Gastrocnemius medialis (tissue), 4 donors: ENCODE measurements at regions not wholly inside any gene's neighbourhood (a gene's known extent, or its start where the extent isn't known, plus 50 kb on each side); places are given as distances from the start of the nearest gene placed in this dataset.

Source experiments
- CTCF ChIP-seq, 5 experiments: fragments of 450-650 bp in 3 of 5; fragments of 200-600 bp in 2 of 5; sonication (generic) in 2 of 5; IDR thresholded peaks in 4 of 5; conservative IDR thresholded peaks in 1 of 5; 1 replicate in 4 of 5; 2 replicates in 1 of 5; pipeline ENCODE4 v1.5.1; 2016 to 2019; ENCODE audit warnings: antibody characterized with exemption in 5 of 5, mild to moderate bottlenecking in 3 of 5, moderate library complexity in 3 of 5
- POLR2A ChIP-seq, 2 donors: fragments of 450-650 bp; IDR thresholded peaks; one replicate each; pipeline ENCODE4 v1.6.1; 2017; ENCODE audit warnings: antibody characterized with exemption in 2 of 2, mild to moderate bottlenecking in 2 of 2, moderate library complexity in 2 of 2

GRCh38 chr2:190820416-190820815 lies 60.2 kb upstream of the GLS start:
- TF ChIP-seq CTCF (IDR thresholded peaks at IDR 0.05 in 4 of 5, conservative IDR thresholded peaks at IDR 0.05 in 1 of 5): no peak
- no peak for TF ChIP-seq POLR2A (IDR thresholded peaks at IDR 0.05)
